ENCODE measurements at regions not wholly inside any gene's neighbourhood (a gene's known extent, or its start where the extent isn't known, plus 50 kb on each side); places are given as distances from the start of the nearest gene placed in this dataset.

DNA sequence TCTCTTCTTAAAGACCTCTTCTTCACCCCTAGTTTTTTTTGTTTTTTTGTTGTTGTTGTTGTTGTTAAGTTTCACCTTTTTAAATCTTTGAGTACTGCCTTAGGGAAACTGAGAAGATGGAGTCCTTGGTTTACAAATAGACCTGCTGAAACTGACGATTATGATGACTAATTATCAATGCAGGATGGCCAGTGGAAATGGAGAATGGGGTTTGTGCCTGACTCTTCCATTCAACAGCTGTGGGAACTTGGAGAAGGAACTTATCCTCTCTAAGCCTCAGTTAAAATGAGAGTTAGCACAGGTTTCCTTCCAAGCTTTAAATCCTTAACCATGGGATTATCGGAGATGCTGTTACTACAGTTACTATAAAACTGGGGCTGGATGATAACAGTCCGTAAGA is 66.7 kb upstream of the PNMA1 start:
- no peaks in the 10 kb centered on the region for H4K20me1 ChIP-seq (replicated peaks; ENCODE audit: control insufficient read depth, extremely low read depth, insufficient read depth, low read length)
- FAIRE-seq: no peak

More for the DNA sequence above, 66.7 kb upstream of the PNMA1 start:
- Histone ChIP-seq H3K4me1 (ENCODE audit: control insufficient read depth, extremely low read depth, insufficient read depth, low read length) (peaks cover 18% of the 10 kb centered on the region), H3K4me2 (ENCODE audit: insufficient read depth, low read length) (no peak overlapping the region), H3K27ac (ENCODE audit: insufficient read depth, low read depth, low read length) (no peak overlapping the region), H3K79me2 (ENCODE audit: control insufficient read depth, insufficient read depth, low read length) (peaks cover 77% of the 10 kb centered on the region), H2AFZ (ENCODE audit: low read depth, low read length) (no peak overlapping the region), H3K36me3 (ENCODE audit: control insufficient read depth in 2 of 2, extremely low read depth in 1 of 2, insufficient read depth in 2 of 2, low read length in 2 of 2) (peaks cover 0 to 4% of the 10 kb centered on the region in 2 experiments), H3K9ac (replicated peaks; ENCODE audit: extremely low read depth, insufficient read depth, low read length) (no peak overlapping the region), H3K9me3 (replicated peaks; ENCODE audit: control insufficient read depth, insufficient read depth, low read length) (no peaks in the 10 kb centered on the region), H3K9me1 (replicated peaks; ENCODE audit: control insufficient read depth, extremely low read depth, insufficient read depth, low read length) (no peaks in the 10 kb centered on the region), H3K27me3 (ENCODE audit: control insufficient read depth in 2 of 2, insufficient read depth in 2 of 2, low read length in 2 of 2) (no peaks in the 10 kb centered on the region), H3K4me3 (replicated peaks in 1 of 3; ENCODE audit: insufficient read depth in 1 of 3, low read depth in 1 of 3, low read length in 3 of 3) (no peak overlapping the region)
- dilution Hi-C loops (cut with MboI; ENCODE audit: extremely low pct_ligation_motif_present, low sequenced_read_pairs) (no loop called here), intact Hi-C loops (cut with micrococcal nuclease) (no loop called here)
- CTCF ChIA-PET: interaction anchor here (1.0 kb wide), 1 partner anchor 9 kb away, joined by 4 read pairs; no protein-coding TSS in a partner anchor
- DNase-seq (ENCODE audit: low read depth, low spot score): no peak
- no TSS peak for BruUV-seq (replicated peaks)
- POLR2A ChIA-PET: no interaction called here
- TF ChIP-seq FOS (IDR thresholded peaks at IDR 0.05; ENCODE audit: borderline replicate concordance, insufficient read depth, low read length) (no peak), MAX (IDR thresholded peaks at IDR 0.05; ENCODE audit: insufficient read depth, insufficient read length) (no peak), GATA2 (IDR thresholded peaks at IDR 0.05; ENCODE audit: insufficient read depth, insufficient read length, low read depth, low read length) (no peak), POLR2A (IDR thresholded peaks at IDR 0.05; ENCODE audit: low read depth, low read length) (no peak), POLR2AphosphoS5 (IDR thresholded peaks at IDR 0.05; ENCODE audit: insufficient read depth, low read depth, low read length) (no peak), JUN (IDR thresholded peaks at IDR 0.05; ENCODE audit: borderline replicate concordance, insufficient read depth, insufficient read length, low read depth) (no peak), EZH2 (IDR thresholded peaks at IDR 0.05; ENCODE audit: borderline replicate concordance, low read depth, low read length, severe bottlenecking) (no peak), MYC (IDR thresholded peaks at IDR 0.05; ENCODE audit: low read depth, low read length) (no peak)
- TF ChIP-seq, protein P1, sequence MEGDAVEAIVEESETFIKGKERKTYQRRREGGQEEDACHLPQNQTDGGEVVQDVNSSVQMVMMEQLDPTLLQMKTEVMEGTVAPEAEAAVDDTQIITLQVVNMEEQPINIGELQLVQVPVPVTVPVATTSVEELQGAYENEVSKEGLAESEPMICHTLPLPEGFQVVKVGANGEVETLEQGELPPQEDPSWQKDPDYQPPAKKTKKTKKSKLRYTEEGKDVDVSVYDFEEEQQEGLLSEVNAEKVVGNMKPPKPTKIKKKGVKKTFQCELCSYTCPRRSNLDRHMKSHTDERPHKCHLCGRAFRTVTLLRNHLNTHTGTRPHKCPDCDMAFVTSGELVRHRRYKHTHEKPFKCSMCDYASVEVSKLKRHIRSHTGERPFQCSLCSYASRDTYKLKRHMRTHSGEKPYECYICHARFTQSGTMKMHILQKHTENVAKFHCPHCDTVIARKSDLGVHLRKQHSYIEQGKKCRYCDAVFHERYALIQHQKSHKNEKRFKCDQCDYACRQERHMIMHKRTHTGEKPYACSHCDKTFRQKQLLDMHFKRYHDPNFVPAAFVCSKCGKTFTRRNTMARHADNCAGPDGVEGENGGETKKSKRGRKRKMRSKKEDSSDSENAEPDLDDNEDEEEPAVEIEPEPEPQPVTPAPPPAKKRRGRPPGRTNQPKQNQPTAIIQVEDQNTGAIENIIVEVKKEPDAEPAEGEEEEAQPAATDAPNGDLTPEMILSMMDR (IDR thresholded peaks at IDR 0.05; ENCODE audit: extremely low read depth in 1 of 2, insufficient read depth in 1 of 2, low read depth in 1 of 2, low read length in 2 of 2): no peak
